Karpas-422 (cell line): ENCODE measurements at regions not wholly inside any gene's neighbourhood (a gene's known extent, or its start where the extent isn't known, plus 50 kb on each side); places are given as distances from the start of the nearest gene placed in this dataset.

Source experiments
- DNase-seq: peaks from one replicate; pipeline ENCODE4 v3.0.0-alpha.2; 2015
- H2AFZ ChIP-seq: fragments of 200-600 bp; sonication (generic); 2 replicates; pipeline ENCODE4 v1.6.1; 2014; ENCODE audit warnings: antibody characterized with exemption, low read length, mixed read lengths
- H3K27ac ChIP-seq: fragments of 200-600 bp; sonication (generic); 2 replicates; pipeline ENCODE4 v1.5.1; 2014; ENCODE audit warnings: mild to moderate bottlenecking, low read length, moderate library complexity
- H3K27me3 ChIP-seq: fragments of 200-600 bp; sonication (generic); 2 replicates; pipeline ENCODE4 v1.6.1; 2014; ENCODE audit warnings: low read length, mixed read lengths
- H3K36me3 ChIP-seq: fragments of 200-600 bp; sonication (generic); 2 replicates; pipeline ENCODE4 v1.6.1; 2014; ENCODE audit warnings: low read length, mixed read lengths; ENCODE audit not compliant: insufficient read depth
- H3K4me1 ChIP-seq: fragments of 200-600 bp; sonication (generic); 2 replicates; pipeline ENCODE4 v1.6.1; 2014; ENCODE audit warnings: mild to moderate bottlenecking, low read length, mixed read lengths
- H3K4me2 ChIP-seq: fragments of 200-600 bp; sonication (generic); 2 replicates; pipeline ENCODE4 v1.6.1; 2014; ENCODE audit warnings: low read length, low read depth, mild to moderate bottlenecking; ENCODE audit not compliant: poor library complexity, severe bottlenecking
- H3K4me3 ChIP-seq: fragments of 200-600 bp; sonication (generic); 2 replicates; pipeline ENCODE4 v1.5.1; 2014; ENCODE audit warnings: mild to moderate bottlenecking, antibody characterized with exemption, low read length, mixed read lengths
- H3K79me2 ChIP-seq: fragments of 200-600 bp; sonication (generic); 2 replicates; pipeline ENCODE4 v1.6.1; 2014; ENCODE audit warnings: mild to moderate bottlenecking, low read length, mixed read lengths
- H3K9ac ChIP-seq: fragments of 200-600 bp; sonication (generic); 2 replicates; pipeline ENCODE4 v1.6.0; 2014; ENCODE audit warnings: low read length
- H3K9me2 ChIP-seq: fragments of 200-600 bp; sonication (generic), shearing (Covaris generic); replicated peaks from 2 replicates; pipeline ENCODE4 v1.6.0; 2014; ENCODE audit warnings: mild to moderate bottlenecking, low read length, moderate library complexity; ENCODE audit not compliant: insufficient read depth
- H3K9me3 ChIP-seq: fragments of 300-700, 200-600 bp; sonication (generic); 2 replicates; pipeline ENCODE4 v1.6.1; 2014; ENCODE audit warnings: low read length, mixed read lengths
- H4K20me1 ChIP-seq: fragments of 200-600 bp; sonication (generic); 2 replicates; pipeline ENCODE4 v1.6.1; 2014; ENCODE audit warnings: mild to moderate bottlenecking, antibody characterized with exemption, low read length, low read depth; ENCODE audit not compliant: insufficient read depth

DNA sequence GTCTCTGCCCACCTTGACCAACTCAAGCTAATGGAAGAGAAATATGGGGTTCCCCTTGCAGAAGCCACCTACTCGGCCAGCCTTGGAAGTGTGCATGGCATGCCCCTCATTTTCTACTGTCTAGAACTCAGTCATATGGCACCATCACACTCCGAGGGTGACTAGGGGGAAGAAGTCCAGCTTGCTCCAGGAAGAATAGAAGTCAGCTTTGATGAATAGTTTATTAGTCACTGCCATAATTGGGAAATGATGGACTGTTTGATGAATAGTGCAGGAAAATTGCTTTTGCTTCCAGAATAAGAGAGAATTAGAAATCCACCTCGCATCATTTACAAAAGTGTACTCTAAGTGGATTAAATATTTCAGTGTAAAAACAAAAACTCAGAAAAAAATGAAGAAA lies 1030.6 kb downstream of the VRK1 start:
- H3K9ac ChIP-seq = no peak overlapping the region

DNA sequence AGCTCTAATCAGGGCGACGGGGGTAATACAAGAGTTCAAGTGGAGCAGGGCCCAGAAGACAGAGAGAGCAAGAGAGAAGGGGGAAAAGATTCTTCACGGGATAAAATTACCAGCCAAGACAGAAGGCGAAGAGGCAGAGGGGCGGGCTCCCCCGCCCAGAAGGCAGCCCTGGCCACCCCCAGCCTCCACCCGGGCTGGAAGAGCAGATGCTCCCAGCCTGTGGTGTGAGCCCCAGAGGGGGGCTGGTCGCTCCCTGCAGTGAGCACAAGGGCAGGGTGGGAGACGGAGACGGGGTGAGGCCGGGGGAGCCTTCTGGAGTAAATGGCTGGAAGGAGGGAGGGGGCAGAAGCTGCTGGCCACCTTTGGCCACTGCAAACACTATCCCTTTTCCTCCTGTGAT lies 1035.6 kb downstream of the VRK1 start:
- Histone ChIP-seq H3K9ac (no peak overlapping the region), H4K20me1 (no peaks in the 10 kb centered on the region), H3K9me2 (no peaks in the 10 kb centered on the region), H3K4me3 (no peak overlapping the region), H3K27ac (no peak overlapping the region), H3K36me3 (no peaks in the 10 kb centered on the region), H3K27me3 (peaks cover 3% of the 10 kb centered on the region; the same call in 1 of the 2 replicates), H2AFZ (no peak overlapping the region), H3K9me3 (no peaks in the 10 kb centered on the region), H3K4me1 (no peaks in the 10 kb centered on the region), H3K79me2 (no peaks in the 10 kb centered on the region), H3K4me2 (no peak overlapping the region)
- no peak for DNase-seq

More for the DNA sequence above, 1030.6 kb downstream of the VRK1 start:
- H3K27me3 ChIP-seq = no peaks in the 10 kb centered on the region
- no peak overlapping the region for H3K4me3 ChIP-seq
- H3K36me3 ChIP-seq = no peaks in the 10 kb centered on the region
- peaks cover 16% of the 10 kb centered on the region for H3K9me3 ChIP-seq
- H3K9me2 ChIP-seq = no peaks in the 10 kb centered on the region; the same call in 1 of the 2 replicates
- no peaks in the 10 kb centered on the region for H3K4me1 ChIP-seq
- no peak overlapping the region for H3K27ac ChIP-seq
- no peak overlapping the region for H2AFZ ChIP-seq
- no peaks in the 10 kb centered on the region for H3K79me2 ChIP-seq
- H3K4me2 ChIP-seq = no peak overlapping the region
- DNase-seq = no peak
- H4K20me1 ChIP-seq = no peaks in the 10 kb centered on the region

DNA sequence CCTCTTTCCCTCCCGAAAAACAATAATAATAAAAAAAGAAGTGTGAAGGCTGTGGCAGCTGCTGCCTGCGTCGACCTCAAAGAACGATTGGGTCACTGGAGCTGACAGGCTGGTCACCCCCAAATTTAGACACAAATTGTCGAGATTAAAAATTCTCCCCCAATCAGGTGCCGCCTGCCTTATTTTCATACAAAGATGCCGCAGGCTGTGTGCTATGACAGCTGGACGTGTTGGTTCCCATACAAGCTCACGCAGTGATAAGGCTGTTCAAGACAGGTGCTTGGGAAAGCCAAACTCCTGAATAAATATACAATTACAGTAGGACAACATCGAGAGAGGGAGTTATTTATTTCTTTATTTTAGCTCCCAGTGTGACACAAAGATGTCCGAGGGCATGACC lies 1041.8 kb downstream of the VRK1 start:
- no peaks in the 10 kb centered on the region for H3K4me1 ChIP-seq
- H3K4me3 ChIP-seq = no peak overlapping the region

DNA sequence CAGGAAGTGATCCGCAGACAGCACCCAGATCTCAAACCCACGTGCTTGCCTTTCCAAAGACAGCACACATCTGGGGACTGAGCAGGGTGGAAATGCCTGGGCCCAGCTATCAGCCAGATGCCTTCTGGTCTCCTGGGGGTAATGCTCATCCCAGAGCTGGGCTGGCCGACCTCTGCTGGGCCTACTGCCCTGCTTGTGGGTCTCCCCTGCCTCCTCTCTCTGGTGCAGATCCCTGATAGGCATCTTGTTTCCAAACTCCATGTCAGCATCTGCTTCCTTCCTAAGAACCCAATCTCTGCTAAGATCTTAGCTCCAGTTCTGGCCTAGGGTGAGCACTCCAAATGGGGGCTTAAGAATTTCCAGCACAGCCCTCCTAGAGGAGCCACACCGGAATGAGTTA lies 1043.0 kb downstream of the VRK1 start:
- H3K79me2 ChIP-seq = no peaks in the 10 kb centered on the region
- H3K27ac ChIP-seq = no peak overlapping the region
- no peaks in the 10 kb centered on the region for H3K36me3 ChIP-seq
- DNase-seq = no peak
- no peak overlapping the region for H3K4me3 ChIP-seq
- no peaks in the 10 kb centered on the region for H3K9me2 ChIP-seq
- no peaks in the 10 kb centered on the region for H3K4me1 ChIP-seq
- no peak overlapping the region for H3K9ac ChIP-seq
- H4K20me1 ChIP-seq = no peaks in the 10 kb centered on the region
- H3K27me3 ChIP-seq = no peaks in the 10 kb centered on the region
- no peak overlapping the region for H2AFZ ChIP-seq
- no peaks in the 10 kb centered on the region for H3K9me3 ChIP-seq
- H3K4me2 ChIP-seq = no peak overlapping the region

More for the DNA sequence above, 1041.8 kb downstream of the VRK1 start:
- no peaks in the 10 kb centered on the region for H3K36me3 ChIP-seq
- H2AFZ ChIP-seq = no peak overlapping the region
- H4K20me1 ChIP-seq = no peaks in the 10 kb centered on the region
- no peak for DNase-seq
- H3K27ac ChIP-seq = no peak overlapping the region
- H3K9me3 ChIP-seq = no peaks in the 10 kb centered on the region
- no peaks in the 10 kb centered on the region for H3K27me3 ChIP-seq
- H3K79me2 ChIP-seq = no peaks in the 10 kb centered on the region
- no peak overlapping the region for H3K9ac ChIP-seq
- H3K4me2 ChIP-seq = no peak overlapping the region
- H3K9me2 ChIP-seq = no peaks in the 10 kb centered on the region

DNA sequence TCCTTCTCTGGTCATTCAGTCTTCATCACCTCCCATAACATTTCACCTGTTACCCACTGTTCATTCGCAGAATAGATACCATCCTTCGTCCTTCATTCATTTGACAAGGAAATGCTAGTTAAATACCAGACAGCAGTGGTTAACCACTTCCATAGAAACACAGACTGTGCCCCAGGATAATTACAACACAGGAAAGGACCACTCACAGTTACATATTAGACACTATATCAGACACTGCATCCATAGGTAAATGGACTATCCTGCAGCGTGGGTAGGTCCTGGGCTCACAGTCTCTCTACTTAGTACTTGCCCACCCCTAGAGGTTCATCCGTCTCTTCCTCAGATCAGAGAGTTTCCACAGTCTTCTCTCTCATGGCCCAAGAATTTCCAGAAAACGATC lies 1044.6 kb downstream of the VRK1 start:
- Histone ChIP-seq H3K9me2 (no peaks in the 10 kb centered on the region), H3K27me3 (no peaks in the 10 kb centered on the region), H3K27ac (no peak overlapping the region), H3K9me3 (peaks cover 5% of the 10 kb centered on the region; the same call in 1 of the 2 replicates), H3K4me3 (no peak overlapping the region), H3K9ac (no peak overlapping the region), H4K20me1 (no peaks in the 10 kb centered on the region), H3K4me1 (no peaks in the 10 kb centered on the region), H3K4me2 (no peak overlapping the region), H3K79me2 (no peaks in the 10 kb centered on the region), H2AFZ (no peak overlapping the region), H3K36me3 (no peaks in the 10 kb centered on the region)
- no peak for DNase-seq

DNA sequence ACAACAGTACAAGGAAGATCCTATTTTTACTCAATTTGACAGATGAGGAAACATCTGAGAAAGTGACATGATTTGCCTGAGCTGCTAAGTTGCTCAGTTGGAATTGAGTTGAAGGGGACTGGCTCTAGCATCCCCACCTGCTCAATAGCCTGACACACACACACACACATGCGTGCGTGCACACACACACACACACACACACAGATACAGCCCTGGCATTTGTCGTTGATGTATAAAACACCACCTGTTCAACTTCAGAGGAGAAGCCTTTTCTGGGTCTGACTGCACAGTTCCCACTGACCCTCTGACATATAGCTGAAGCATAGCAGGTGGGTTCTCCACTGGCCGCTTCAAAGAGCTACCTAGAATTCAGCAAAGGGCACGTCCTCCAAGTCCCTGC lies 1045.9 kb downstream of the VRK1 start:
- Histone ChIP-seq H3K36me3 (no peaks in the 10 kb centered on the region), H3K27me3 (no peaks in the 10 kb centered on the region), H3K4me2 (no peak overlapping the region), H3K4me3 (no peak overlapping the region), H3K9ac (no peak overlapping the region), H3K9me3 (peaks cover 5% of the 10 kb centered on the region; the same call in 1 of the 2 replicates), H4K20me1 (no peaks in the 10 kb centered on the region), H3K27ac (no peak overlapping the region), H3K4me1 (no peaks in the 10 kb centered on the region), H3K9me2 (no peaks in the 10 kb centered on the region), H3K79me2 (no peaks in the 10 kb centered on the region), H2AFZ (no peak overlapping the region)
- DNase-seq = no peak

DNA sequence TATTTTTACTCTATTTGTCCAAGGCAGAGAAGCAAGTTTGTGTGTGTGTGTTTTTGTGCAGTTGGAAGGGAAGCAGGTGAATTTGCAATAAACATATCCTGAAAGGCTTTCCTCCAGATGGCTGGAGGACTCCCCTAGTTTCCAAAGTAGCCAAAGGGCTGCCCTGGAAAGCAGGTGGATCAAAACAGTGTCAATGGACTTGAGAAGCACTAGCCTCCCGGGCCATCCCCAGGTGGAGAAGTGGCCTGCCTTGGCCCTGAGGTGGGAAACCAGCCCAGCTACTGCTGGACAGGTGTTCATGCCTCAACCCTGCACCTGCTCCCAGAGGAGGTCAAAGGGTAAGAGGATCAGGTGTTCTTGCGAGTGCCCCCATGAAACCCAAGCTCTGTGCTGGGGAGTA lies 1046.9 kb downstream of the VRK1 start:
- Histone ChIP-seq H4K20me1 (no peaks in the 10 kb centered on the region), H3K9me3 (peaks cover 5% of the 10 kb centered on the region; the same call in 1 of the 2 replicates), H3K4me3 (no peak overlapping the region), H3K27ac (no peak overlapping the region), H3K4me2 (no peak overlapping the region), H3K4me1 (no peaks in the 10 kb centered on the region), H2AFZ (no peak overlapping the region), H3K36me3 (no peaks in the 10 kb centered on the region), H3K9me2 (no peaks in the 10 kb centered on the region), H3K27me3 (no peaks in the 10 kb centered on the region), H3K9ac (no peak overlapping the region), H3K79me2 (no peaks in the 10 kb centered on the region)
- DNase-seq = no peak

DNA sequence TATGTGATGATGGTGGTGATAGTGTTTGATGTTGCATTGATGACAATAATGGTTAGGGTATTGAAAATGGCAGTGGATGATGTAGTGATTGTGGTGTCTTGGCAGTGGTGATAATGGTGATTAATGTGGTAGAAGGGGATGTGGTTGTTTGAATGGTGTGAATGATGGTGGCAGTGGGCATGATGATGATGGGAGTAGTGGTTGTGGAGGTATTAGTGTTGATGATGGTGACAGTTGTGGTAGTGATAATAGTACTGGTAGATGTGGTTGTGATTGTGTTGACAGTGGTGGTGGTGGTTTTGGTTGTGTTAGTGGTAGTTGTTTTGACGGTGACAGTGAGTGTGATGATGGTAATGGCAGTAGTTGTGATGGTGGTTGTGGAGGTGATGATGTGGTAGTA lies 1049.0 kb downstream of the VRK1 start:
- no peak overlapping the region for H3K9ac ChIP-seq
- no peak overlapping the region for H2AFZ ChIP-seq
- no peaks in the 10 kb centered on the region for H3K9me2 ChIP-seq
- no peak for DNase-seq
- H3K36me3 ChIP-seq = no peaks in the 10 kb centered on the region
- H3K4me1 ChIP-seq = no peaks in the 10 kb centered on the region
- no peaks in the 10 kb centered on the region for H4K20me1 ChIP-seq
- no peak overlapping the region for H3K27ac ChIP-seq
- peaks cover 5% of the 10 kb centered on the region; the same call in 1 of the 2 replicates for H3K9me3 ChIP-seq
- H3K79me2 ChIP-seq = no peaks in the 10 kb centered on the region
- no peak overlapping the region for H3K4me3 ChIP-seq
- no peak overlapping the region for H3K4me2 ChIP-seq
- no peaks in the 10 kb centered on the region for H3K27me3 ChIP-seq
